BE2C (cell line): ENCODE measurements at regions not wholly inside any gene's neighbourhood (a gene's known extent, or its start where the extent isn't known, plus 50 kb on each side); places are given as distances from the start of the nearest gene placed in this dataset.

Experiments
- DNase-seq: peaks from one replicate; pipeline ENCODE4 v3.0.0-alpha.2; 2020
- H3K27me3 ChIP-seq: fragments of 250-450 bp; sonication (Bioruptor Pico); 2 replicates; pipeline ENCODE4 v1.5.1; 2020; ENCODE audit warnings: mild to moderate bottlenecking
- H3K36me3 ChIP-seq: fragments of 250-450 bp; sonication (Bioruptor Pico); 2 replicates; pipeline ENCODE4 v1.5.1; 2020; ENCODE audit warnings: mild to moderate bottlenecking
- H3K4me1 ChIP-seq: fragments of 250-450 bp; sonication (Bioruptor Pico); 2 replicates; pipeline ENCODE4 v1.5.1; 2020
- H3K4me3 ChIP-seq: 2 replicates; pipeline ENCODE4 v1.5.1; 2011; ENCODE audit warnings: low read depth, low read length
- H3K9me3 ChIP-seq: fragments of 250-450 bp; sonication (Bioruptor Pico); 2 replicates; pipeline ENCODE4 v1.5.1; 2020
- TF ChIP-seq, protein P1 (sequence below): IDR thresholded peaks from 2 replicates; pipeline ENCODE4 v1.5.1; 2012; ENCODE audit warnings: mild to moderate bottlenecking, low read depth, low read length

- H3K27me3 ChIP-seq, result no peaks in the 10 kb centered on the region
- no peaks in the 10 kb centered on the region for H3K9me3 ChIP-seq
- TF ChIP-seq, protein P1, sequence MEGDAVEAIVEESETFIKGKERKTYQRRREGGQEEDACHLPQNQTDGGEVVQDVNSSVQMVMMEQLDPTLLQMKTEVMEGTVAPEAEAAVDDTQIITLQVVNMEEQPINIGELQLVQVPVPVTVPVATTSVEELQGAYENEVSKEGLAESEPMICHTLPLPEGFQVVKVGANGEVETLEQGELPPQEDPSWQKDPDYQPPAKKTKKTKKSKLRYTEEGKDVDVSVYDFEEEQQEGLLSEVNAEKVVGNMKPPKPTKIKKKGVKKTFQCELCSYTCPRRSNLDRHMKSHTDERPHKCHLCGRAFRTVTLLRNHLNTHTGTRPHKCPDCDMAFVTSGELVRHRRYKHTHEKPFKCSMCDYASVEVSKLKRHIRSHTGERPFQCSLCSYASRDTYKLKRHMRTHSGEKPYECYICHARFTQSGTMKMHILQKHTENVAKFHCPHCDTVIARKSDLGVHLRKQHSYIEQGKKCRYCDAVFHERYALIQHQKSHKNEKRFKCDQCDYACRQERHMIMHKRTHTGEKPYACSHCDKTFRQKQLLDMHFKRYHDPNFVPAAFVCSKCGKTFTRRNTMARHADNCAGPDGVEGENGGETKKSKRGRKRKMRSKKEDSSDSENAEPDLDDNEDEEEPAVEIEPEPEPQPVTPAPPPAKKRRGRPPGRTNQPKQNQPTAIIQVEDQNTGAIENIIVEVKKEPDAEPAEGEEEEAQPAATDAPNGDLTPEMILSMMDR, result no peak
- no peak overlapping the region for H3K4me3 ChIP-seq
- no peak for DNase-seq
- no peaks in the 10 kb centered on the region for H3K36me3 ChIP-seq
- H3K4me1 ChIP-seq, result no peaks in the 10 kb centered on the region
Measured at GRCh38 chr2:194151231-194151630, 1505.8 kb upstream of the SLC39A10 start.

- Histone ChIP-seq H3K27me3 (no peaks in the 10 kb centered on the region), H3K36me3 (no peaks in the 10 kb centered on the region), H3K9me3 (no peaks in the 10 kb centered on the region), H3K4me1 (no peaks in the 10 kb centered on the region), H3K4me3 (no peak overlapping the region)
- no peak for DNase-seq
- TF ChIP-seq, protein P1, result no peak
Measured at GRCh38 chr2:194135463-194135862, 1521.6 kb upstream of the SLC39A10 start.

DNA sequence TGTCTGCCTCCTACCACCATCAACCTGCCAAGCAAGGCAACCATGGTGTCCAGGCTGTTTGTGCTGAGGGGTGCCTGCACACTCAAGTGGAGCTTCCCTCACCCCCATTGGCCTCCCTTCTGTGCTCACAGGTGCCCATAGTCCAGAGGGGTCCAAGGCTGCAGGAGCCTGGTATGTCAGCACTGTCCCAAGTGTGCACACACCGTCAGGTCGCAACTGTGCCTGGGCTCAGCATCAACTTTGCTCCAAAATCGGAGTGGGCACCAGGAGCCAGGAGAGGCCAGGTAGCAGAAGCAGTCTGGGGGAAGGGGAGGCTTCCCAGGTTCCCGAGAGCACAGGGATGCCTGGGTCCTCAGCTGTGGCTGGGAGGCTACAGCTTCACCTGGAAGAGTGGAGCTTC, 1528.2 kb upstream of the SLC39A10 start:
- Histone ChIP-seq H3K4me3 (no peak overlapping the region), H3K4me1 (no peaks in the 10 kb centered on the region), H3K9me3 (no peaks in the 10 kb centered on the region), H3K27me3 (no peaks in the 10 kb centered on the region), H3K36me3 (no peaks in the 10 kb centered on the region)
- DNase-seq, result no peak
- TF ChIP-seq, protein P1, result no peak

- TF ChIP-seq, protein P1, result no peak
- Histone ChIP-seq H3K4me1 (no peaks in the 10 kb centered on the region), H3K4me3 (no peak overlapping the region), H3K9me3 (no peaks in the 10 kb centered on the region), H3K36me3 (no peaks in the 10 kb centered on the region), H3K27me3 (no peaks in the 10 kb centered on the region)
- DNase-seq, result no peak
Measured at GRCh38 chr2:194126418-194126817, 1530.6 kb upstream of the SLC39A10 start.

- TF ChIP-seq, protein P1, result no peak
- no peaks in the 10 kb centered on the region for H3K36me3 ChIP-seq
- H3K27me3 ChIP-seq, result no peaks in the 10 kb centered on the region
- peak; percentile 22 for DNase-seq
- H3K4me1 ChIP-seq, result no peaks in the 10 kb centered on the region
- no peak overlapping the region for H3K4me3 ChIP-seq
- H3K9me3 ChIP-seq, result no peaks in the 10 kb centered on the region
Measured at GRCh38 chr2:194116861-194117260, 1540.2 kb upstream of the SLC39A10 start.

DNA sequence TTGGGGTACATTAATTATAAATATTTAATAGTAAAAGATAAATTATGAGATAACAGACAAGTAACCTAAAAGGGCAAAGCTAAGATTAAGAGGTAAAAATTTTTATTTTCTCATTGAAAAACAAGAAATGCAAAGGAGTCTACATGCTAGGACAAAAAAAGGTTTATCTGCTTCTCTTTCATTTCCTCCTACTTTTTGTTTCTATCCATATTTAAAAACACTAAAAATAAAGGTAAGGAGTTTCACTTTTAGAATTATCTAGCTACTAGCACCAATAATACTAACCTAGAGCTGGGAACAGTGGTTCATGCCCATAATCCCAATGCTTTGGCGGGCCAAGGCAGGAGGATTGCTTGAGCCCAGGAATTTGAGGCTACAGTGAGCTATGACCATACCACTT, 1551.7 kb upstream of the SLC39A10 start:
- no peak for DNase-seq
- no peaks in the 10 kb centered on the region for H3K36me3 ChIP-seq
- H3K4me3 ChIP-seq, result no peak overlapping the region
- H3K9me3 ChIP-seq, result no peaks in the 10 kb centered on the region
- TF ChIP-seq, protein P1, result no peak
- H3K4me1 ChIP-seq, result no peaks in the 10 kb centered on the region
- H3K27me3 ChIP-seq, result no peaks in the 10 kb centered on the region
